ENCODE measurements at regions not wholly inside any gene's neighbourhood (a gene's known extent, or its start where the extent isn't known, plus 50 kb on each side); places are given as distances from the start of the nearest gene placed in this dataset.

DNA sequence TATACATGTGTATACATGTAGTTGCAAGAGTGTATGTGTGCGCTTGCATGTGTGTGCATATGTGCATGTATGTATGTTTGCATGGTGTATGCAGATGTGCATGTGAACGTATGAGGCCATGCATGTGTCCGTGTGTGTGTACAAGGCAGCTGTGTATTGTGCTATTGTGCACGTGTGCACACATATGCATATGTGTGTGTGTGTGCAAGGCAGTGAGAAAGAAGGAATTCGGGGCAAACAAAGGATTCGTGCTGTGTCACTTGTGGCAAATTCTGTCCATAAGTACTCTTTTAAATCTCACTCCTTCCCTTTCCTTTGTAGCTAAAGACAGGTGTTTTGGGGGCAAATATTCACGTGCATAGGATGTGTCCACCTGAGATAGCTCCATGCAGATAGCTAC lies 227.1 kb downstream of the VRK1 start:
- intact Hi-C loops (cut with DNase I) = no loop called here
- no peak for DNase-seq
- ATAC-seq = no peak

DNA sequence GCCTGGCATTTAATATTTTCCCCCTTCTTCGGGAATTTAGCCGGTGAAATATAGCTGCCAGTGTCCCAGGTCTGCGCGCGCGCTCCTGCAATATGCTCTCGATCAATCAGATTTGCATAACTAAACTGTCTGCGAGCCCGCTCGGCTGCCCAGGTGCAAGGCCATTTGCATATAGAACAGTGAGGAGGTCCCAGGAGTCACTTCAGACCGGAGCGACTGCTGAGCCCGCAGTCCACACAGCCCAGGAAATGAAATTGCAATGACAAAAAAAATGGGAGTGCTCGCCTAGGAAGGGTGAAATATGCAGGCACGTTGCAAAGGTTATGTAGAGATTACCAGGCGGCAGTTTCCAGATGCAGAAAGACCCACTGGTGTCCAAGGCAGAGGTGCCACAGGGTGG lies 228.5 kb downstream of the VRK1 start:
- no peak for DNase-seq
- intact Hi-C loops (cut with DNase I) = no loop called here
- ATAC-seq = no peak

DNA sequence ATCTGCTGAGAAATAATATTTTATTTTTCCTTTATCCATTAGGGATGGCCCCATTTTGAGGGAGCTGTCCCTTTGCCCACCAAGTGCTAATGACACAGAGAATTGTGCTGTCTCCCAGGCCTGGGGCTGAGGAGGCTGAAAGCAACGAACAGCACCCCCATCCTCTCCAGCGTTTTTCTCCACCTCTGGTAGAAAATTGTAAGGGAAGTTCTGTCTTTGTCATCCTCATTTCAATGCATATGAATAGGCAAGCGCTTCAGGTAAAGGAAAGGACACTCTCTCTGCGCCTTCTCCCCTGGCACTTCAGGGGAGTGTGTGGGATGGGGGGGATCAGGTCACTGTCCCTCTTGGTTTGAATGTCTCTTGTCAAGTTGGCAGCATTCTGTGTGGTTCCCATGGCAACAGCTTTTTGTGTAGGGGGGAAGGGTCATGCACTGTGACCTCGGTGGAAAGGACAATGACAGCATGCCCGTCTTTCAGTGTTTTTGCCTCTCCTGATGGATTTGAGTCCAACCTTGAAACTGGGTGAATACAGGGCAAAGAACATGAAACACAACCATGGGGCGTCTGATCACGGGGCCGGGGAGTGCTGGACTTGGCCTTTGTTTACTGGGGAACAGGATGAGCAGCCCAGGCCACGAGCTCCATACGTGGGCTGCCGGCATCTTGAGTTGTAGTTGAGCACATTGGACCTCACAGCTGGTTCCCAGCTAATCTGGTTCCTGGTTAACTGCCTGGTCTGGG lies 230.2 kb downstream of the VRK1 start:
- ATAC-seq (no peak), DNase-seq (no peak)
- intact Hi-C loops (cut with DNase I) = no loop called here

DNA sequence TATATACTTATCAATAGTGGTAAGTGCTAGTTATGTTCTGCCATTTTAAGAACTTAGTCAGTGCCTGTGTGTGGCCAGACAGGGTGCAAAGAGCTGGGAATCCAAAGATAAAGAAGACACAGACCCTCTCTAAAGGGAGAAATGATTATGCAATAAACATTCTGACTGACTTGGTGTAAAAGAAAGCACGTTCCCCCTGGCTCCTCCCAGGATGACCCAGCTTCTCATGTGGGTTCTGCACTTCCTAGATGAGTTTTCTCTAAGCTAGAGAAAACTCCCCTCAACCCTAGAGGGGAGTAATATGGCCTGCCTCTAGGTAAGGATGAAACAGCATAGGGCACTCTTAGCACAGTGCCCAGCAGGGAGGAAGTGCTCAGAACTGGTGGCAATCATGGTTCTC lies 231.2 kb downstream of the VRK1 start:
- ATAC-seq = no peak
- no peak for DNase-seq
- intact Hi-C loops (cut with DNase I) = no loop called here

DNA sequence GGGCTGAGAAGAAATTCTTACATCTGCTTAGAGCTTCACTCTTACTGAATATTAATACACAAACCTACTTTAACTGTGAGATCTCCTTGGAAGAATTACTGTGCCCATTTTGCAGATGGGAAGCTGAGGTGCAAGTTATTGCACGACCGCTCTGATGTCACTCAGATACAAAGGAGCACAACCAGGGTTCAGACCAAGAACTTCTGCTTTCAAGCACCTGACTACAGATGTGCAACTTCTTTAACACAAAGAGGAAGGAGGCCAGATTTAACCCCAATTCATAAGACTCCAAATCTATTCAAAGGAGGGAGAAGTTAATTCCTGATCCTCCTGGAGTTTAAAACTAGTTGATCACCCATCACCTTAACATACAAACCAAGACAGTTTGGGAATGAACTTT lies 232.6 kb downstream of the VRK1 start:
- DNase-seq = no peak
- intact Hi-C loops (cut with DNase I) = no loop called here
- no peak for ATAC-seq

DNA sequence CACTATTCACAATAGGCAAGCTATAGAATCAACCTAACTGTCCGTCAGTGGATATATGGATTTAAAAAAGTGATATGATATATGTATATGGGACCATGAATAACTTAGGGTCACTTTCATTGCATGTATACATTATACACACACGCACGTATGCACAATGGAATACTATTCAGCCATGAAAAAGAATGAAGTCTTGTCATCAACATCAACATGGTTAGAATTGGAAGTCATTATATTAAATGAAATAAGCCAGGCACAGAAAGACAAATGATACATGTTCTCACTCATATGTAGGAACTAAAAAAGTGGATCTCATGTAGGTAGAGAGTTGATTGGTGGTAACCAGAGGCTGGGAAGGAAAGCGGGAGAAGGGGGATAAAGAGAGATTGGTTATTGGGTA lies 234.3 kb downstream of the VRK1 start:
- ATAC-seq (no peak), DNase-seq (no peak)
- intact Hi-C loops (cut with DNase I) = no loop called here

DNA sequence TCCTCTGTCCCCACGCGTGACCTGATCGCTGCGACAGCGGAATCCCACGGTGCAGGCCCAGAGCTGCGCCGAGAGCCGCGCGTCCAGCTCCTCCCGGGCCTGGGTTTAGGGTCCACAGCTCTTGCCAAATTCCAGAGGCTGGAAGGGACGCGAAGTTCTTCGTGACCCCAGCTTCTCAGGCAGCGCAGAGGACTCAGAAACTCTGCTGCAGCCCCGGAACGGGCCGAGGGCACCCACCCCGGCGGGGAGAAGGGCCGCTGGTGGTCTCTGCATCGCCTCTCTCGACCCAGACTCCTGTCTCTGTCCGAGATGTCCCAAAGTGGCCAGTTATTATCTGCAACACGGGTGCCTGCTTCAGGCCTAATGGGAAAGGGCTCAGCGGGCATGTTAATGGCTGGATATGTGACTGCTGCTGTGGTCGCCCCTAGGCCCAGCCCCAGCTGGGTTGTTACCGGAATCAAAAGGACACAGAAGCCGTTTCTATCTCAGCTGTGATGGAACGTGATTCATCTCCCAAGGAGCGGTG lies 236.4 kb downstream of the VRK1 start:
- no peak for ATAC-seq
- DNase-seq = no peak
- intact Hi-C loops (cut with DNase I) = no loop called here

DNA sequence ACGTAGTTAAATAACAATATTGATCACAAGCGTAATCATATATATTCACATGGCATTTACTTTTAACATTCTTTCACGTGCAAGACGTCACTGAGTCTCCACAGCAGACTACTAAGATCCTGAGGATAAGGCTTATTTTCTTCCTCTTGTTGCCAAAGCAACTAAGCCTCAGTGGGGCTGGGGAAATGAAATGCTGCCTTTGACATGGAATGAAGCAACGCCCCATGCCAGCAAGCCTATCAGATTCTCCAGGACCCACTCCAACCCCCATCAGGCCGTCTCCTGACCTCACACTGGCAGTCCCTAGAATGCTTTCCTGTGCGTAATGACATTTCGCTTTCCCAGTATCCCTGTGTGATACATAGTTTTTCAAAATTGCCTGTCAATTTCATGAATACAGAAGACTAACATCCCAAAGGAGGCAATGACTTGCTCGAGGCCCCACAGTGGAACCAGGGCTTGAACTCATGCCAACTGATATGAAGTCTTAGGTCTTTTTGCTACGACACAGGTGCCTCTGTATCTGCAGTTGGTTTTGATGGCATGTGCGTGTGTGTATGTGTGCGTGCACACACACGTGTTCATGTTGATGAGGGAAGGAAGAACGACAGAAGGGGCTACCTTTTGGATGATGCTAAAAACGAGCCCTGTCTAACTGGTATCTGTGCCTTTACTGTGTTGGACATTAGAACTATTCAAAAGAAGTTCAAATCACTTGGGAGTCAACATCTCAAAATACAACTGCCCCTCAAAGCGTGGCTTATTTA lies 239.1 kb downstream of the VRK1 start:
- no peak for DNase-seq
- intact Hi-C loops (cut with DNase I) = no loop called here
- ATAC-seq = no peak

DNA sequence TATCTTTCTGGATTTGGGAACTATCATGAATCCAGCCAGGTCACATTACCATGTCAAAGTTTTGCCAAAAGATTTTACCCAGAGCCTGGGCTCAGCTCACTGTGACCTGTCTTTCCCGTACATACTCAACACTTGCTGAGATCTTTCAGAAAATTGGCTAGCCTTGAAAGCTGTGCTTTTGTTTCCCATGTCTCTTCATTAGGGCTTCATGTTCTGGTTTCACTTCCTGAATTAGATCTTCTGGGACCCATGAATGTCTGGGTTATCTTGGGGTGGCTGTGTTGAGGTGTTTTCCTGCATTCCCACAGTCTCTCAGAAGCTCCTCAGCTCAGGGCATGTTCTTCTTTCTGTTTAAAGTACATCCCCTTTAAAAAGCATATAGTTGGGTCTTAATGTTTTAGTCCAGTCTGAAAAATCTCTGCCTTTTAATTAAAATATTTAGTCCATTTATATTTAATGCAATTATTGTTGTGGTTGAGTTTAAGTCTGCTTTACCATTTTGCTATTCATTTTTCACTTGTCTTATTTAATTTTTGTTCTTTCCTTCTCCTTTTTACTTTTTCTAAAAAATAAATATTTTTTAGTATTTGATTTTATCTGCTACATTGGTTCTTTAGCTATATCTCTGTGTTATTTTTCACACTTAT lies 242.7 kb downstream of the VRK1 start:
- intact Hi-C loops (cut with DNase I) = no loop called here
- DNase-seq = no peak
- no peak for ATAC-seq

DNA sequence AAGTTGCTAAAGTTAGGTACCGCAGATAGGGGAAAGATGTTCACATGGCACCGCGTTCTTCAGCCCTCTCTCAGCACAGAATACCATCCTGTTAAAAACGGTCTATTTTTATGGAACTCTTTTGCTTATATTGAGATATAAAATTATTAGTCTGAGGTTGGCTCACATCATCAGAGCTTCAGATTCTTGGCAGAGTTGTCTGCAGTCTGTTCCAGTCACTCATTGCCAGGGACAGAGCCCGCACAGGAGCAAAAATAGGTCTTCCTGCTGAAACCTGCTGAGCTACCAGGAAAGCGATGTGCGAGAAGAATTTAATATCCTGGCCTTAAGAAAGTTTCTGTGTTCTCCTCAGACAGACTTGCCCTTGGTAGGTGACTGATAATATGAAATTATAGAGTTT lies 249.8 kb downstream of the VRK1 start:
- DNase-seq (no peak), ATAC-seq (no peak)
- intact Hi-C loops (cut with DNase I) = no loop called here

DNA sequence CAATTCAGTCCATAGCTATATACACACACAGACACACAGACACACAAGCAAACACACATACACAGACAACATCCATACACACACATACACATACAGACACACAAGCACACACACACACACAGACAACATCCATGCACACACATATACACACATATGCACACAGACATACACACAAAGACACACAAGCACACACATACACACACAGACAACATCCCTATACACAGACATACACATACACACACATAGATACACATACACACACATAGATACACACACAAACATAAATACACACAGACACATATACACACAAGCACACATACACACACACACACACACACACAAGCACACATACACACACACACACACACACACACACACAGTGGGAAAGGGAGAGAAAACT lies 254.8 kb downstream of the VRK1 start:
- ATAC-seq (no peak), DNase-seq (no peak)
- intact Hi-C loops (cut with DNase I) = no loop called here

DNA sequence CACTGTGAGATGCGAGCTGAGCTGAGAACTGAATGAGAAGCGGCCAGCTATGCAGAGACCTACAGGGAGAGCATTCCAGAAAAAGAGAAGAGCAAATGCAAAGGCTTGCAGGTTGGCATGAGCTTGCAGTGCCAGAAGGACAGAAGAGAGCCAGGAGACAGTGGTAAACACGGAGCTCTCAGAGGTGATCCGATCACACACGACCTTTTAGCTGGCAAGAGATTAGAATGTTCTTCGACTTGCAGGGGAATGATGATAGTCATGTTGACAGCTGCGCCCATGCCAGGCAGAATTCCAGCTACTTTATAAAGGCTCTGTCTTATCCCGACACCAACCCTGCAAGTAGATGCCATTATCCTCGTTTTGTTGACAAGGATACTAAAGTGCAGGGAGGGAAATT lies 256.8 kb downstream of the VRK1 start:
- no peak for DNase-seq
- intact Hi-C loops (cut with DNase I) = no loop called here
- peak in 1 of 2 donors; percentile 53 for ATAC-seq

DNA sequence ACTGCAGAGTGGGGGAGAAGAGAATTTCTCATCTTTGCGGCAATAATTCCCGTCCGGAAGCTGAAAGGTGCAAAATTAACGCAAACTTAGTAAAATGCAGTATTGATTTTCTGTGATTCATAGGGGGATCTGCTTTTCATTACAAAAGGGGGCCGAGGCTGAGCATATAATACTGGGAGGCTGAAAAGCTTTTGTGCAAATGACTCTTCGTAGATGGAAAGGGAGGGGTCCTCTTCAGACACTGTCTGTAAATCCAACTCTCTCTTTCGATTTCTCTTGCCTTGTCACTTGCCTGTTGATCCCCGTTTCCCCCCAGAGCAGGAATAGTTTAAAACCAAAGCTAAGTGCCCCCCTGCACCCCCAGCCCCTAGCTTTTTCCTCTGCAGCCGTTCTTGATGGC lies 258.2 kb downstream of the VRK1 start:
- DNase-seq = no peak
- no peak for ATAC-seq
- intact Hi-C loops (cut with DNase I) = no loop called here

DNA sequence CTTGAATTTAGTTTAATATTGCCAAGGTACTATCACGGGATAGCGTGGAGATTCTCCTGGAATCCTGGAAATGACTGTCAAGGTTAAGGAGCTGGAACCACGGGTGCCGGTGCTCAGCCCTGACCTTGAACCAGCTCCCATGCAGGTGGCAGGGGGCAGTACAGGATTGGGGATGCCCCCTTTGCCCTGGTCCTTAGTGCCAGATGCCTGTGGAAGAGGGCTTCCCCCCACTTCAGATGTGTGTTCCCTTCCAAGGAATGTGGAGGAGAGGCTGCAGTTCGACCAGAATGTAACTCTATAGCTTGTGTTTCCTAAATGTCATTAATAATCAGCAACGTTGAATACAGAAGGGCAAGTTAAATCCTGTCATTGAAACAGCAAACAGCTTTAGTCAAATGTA lies 258.9 kb downstream of the VRK1 start:
- DNase-seq (no peak), ATAC-seq (no peak)
- intact Hi-C loops (cut with DNase I) = no loop called here

DNA sequence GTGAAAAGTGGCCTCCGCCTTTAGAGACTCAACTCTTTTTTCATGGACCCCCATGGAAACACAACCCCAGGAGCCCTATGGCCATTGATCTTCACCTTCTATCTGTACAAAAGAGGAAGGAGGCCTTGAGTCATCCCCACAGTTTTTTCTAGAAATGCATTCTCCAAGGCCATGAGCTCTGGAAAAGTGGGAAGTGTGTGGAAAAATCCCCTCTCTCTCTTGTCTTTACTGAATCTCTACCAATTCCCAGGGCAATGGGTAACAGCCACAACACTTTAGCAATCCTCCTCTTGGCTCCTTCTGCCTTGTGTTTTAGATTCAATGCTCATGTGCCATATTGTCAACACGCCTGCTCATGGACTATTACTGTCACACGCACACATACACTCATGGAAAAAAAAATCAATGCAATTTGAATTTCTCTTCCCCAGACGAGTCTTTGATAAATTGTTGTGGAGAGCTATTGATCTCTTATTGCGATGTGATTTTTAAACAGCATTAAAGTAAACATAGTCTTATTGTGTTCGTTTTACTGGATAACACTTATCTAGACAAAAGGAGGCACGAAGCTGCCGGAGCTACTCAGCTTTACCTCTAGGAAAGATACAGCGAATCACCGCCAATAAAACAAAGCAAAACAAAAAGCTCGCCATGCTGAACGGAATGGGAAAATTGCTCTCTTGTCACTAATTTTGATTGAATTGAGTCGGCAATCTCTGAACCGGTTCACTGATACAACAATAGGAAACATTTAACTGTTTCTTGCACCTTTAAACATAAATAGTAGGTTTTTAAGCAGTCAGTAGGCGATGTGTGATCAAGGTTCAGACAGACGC lies 260.3 kb downstream of the VRK1 start:
- intact Hi-C loops (cut with DNase I) = no loop called here
- no peak for DNase-seq
- ATAC-seq = no peak

DNA sequence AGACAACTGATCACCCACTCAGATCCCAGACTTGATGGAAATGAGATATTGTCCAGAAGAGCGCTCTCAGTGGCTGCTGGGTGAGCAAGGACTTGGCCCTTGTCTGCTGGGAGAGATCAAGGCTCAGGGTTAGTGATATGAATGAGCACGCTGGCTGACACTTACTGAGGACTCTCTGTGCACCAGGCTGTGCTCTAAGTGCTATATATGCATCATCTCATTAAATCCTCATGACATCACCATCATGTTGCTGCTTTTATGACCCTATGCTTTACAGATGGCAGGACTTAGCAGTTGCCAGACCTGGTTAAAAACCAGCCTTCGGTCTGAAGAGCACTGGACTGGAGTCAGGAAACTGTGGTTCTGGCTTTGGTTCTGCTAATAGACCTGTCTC lies 260.9 kb downstream of the VRK1 start:
- no peak for ATAC-seq
- intact Hi-C loops (cut with DNase I) = no loop called here
- DNase-seq = no peak

DNA sequence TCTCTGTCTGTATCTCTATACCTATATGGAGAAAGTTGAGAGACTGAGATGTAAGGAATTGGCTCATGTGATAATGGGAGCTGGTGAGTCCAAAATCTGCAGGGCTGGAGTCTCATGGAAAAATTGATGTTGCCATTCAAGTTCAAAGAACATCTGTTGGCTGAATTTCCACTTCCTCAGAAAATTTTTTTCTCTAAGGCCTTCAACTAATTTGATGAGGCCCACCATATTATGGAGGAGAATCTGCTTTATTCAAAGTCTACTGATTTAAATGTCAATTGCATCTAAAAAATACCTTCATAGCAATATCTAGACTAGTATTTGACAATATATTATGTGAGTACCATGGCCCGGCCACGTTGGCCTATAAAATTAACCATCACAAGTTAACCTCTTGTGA lies 261.4 kb downstream of the VRK1 start:
- ATAC-seq (no peak), DNase-seq (no peak)
- intact Hi-C loops (cut with DNase I) = no loop called here

DNA sequence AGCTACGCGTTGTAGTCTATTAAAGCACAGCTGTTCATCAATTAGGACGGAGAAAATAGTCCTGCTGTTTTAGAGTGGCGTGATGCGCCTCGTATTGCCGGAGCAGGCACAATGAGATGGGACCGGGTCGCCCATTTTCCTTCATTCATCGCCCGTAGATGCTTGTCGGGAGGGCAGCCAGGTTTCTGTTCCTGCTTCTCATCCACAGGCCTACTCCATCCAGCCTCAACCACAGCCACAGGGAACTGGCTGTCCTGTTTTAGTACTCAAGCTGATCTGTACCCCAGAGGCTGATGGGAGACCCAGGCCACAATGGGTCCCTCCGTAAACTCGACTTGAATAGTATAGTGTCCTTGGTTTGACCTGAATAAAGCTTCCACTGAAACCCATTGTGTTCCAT lies 264.0 kb downstream of the VRK1 start:
- intact Hi-C loops (cut with DNase I) = no loop called here
- no peak for DNase-seq
- no peak for ATAC-seq

DNA sequence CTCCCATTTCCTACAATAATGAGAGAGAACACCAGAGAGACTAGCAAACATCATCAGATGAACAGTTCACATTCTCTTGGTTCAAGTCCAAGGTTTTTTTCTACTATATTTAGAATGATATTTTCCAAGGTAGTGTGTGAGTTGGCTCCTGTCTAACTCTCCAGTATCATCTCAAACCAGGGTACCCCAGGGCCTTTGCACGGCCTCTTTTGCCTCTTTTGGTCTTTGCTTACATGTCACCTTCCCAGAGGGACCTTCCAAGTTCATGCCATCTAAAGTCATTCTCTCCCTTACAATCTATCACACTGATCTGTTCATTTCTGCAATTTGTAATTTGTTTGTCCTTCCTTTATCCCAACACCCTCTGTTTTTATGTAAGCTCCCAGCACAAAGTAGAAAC lies 264.5 kb downstream of the VRK1 start:
- intact Hi-C loops (cut with DNase I) = no loop called here

More for the DNA sequence above, 264.5 kb downstream of the VRK1 start:
- DNase-seq (no peak), ATAC-seq (no peak)

All from left cardiac atrium (tissue), 4 donors.